Activated B cell treated with CpG ODN at 0.5 μM for 24 hours (primary cell): ENCODE measurements at regions not wholly inside any gene's neighbourhood (a gene's known extent, or its start where the extent isn't known, plus 50 kb on each side); places are given as distances from the start of the nearest gene placed in this dataset.

Experiments used
- ATAC-seq: fragments of 200-7000 bp; cut with Tn5 transposase; one replicate; pipeline ENCODE4 v1.10.0; 2021; ENCODE audit warnings: low read depth, mild to moderate bottlenecking, moderate library complexity
- CTCF ChIA-PET: fragments of 350-600 bp; sonication (Branson Sonifier 250); formaldehyde crosslinking; loops from one replicate; lab custom pipeline; 2021; ENCODE audit warnings: antibody characterized with exemption; lab: Charles Lee
- POLR2A ChIA-PET: fragments of 350-600 bp; sonication (Branson Sonifier 250); formaldehyde crosslinking; loops from one replicate; lab custom pipeline; 2021; ENCODE audit warnings: antibody characterized with exemption; lab: Charles Lee
- DNase-seq: peaks from one replicate; pipeline ENCODE4 v3.0.0; 2022
- H3K27ac Mint-ChIP-seq: one replicate; pipeline ENCODE4 v1.8.0; 2020; ENCODE audit warnings: mixed read lengths
- H3K27me3 Mint-ChIP-seq: one replicate; pipeline ENCODE4 v1.8.0; 2021; ENCODE audit warnings: mixed read lengths
- H3K36me3 Mint-ChIP-seq: one replicate; pipeline ENCODE4 v1.8.0; 2021; ENCODE audit warnings: low read depth, mixed read lengths
- H3K4me1 Mint-ChIP-seq: one replicate; pipeline ENCODE4 v1.8.0; 2021; ENCODE audit warnings: mixed read lengths
- H3K4me3 Mint-ChIP-seq: one replicate; pipeline ENCODE4 v1.8.0; 2020; ENCODE audit warnings: mild to moderate bottlenecking, mixed read lengths
- H3K9me3 Mint-ChIP-seq: one replicate; pipeline ENCODE4 v1.8.0; 2020; ENCODE audit warnings: mixed read lengths
- CTCF ChIP-seq: fragments of 200-600 bp; IDR thresholded peaks from one replicate; pipeline ENCODE4 v1.8.0; 2022; ENCODE audit warnings: antibody characterized with exemption, mild to moderate bottlenecking
- intact Hi-C: fragments of 100-400 bp; cut with micrococcal nuclease; formaldehyde crosslinking; loops from one replicate; pipeline ENCODE4 v1.15.1; 2024

DNA sequence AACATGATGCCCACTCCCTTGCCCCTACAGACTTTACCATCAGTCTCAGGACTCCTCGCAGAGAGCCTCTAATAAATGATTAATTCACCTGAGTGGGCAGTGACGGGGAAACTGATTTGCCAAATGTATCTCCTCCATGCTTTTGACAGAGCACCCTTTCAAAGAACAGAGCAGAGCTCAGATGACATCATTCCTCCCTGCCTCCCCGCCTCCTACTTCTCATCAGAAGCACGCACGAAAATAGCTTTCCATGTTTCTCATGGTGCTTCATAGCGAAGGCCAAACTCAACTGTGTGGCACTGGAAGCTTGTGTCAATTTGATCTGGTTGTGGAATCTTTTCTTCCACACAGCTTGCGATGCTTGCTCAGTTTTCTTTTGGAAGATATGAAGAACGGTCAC, 442.5 kb downstream of the RPS24 start:
- ChIA-PET POLR2A (no interaction called here), CTCF (no interaction called here)
- Mint-ChIP-seq H3K36me3 (no peaks in the 10 kb centered on the region), H3K27me3 (peaks cover 4% of the 10 kb centered on the region), H3K9me3 (no peaks in the 10 kb centered on the region), H3K27ac (no peak overlapping the region), H3K4me1 (no peaks in the 10 kb centered on the region), H3K4me3 (no peak overlapping the region)
- intact Hi-C loops: no loop called here
- no peak for TF ChIP-seq CTCF
- ATAC-seq (no peak), DNase-seq (no peak)

- TF ChIP-seq CTCF: no peak
- Mint-ChIP-seq H3K27me3 (peaks cover 4% of the 10 kb centered on the region), H3K36me3 (no peaks in the 10 kb centered on the region), H3K27ac (no peak overlapping the region), H3K4me3 (no peak overlapping the region), H3K9me3 (no peaks in the 10 kb centered on the region), H3K4me1 (no peaks in the 10 kb centered on the region)
- intact Hi-C loops: no loop called here
- no peak for DNase-seq
- POLR2A ChIA-PET: no interaction called here
- CTCF ChIA-PET: no interaction called here
- no peak for ATAC-seq
These were observed 443.2 kb downstream of the RPS24 start for GRCh38 chr10:78476844-78477243.

GRCh38 chr10:78478919-78479318, 445.3 kb downstream of the RPS24 start:
- CTCF ChIA-PET: no interaction called here
- TF ChIP-seq CTCF: no peak
- no peak for ATAC-seq
- Mint-ChIP-seq H3K9me3 (no peaks in the 10 kb centered on the region), H3K27me3 (peaks cover 4% of the 10 kb centered on the region), H3K27ac (no peak overlapping the region), H3K36me3 (no peaks in the 10 kb centered on the region), H3K4me1 (no peaks in the 10 kb centered on the region), H3K4me3 (no peak overlapping the region)
- intact Hi-C loops: no loop called here
- DNase-seq: no peak
- POLR2A ChIA-PET: no interaction called here

GRCh38 chr10:78479467-78479866, 445.8 kb downstream of the RPS24 start:
- POLR2A ChIA-PET: no interaction called here
- no peak for ATAC-seq

DNA sequence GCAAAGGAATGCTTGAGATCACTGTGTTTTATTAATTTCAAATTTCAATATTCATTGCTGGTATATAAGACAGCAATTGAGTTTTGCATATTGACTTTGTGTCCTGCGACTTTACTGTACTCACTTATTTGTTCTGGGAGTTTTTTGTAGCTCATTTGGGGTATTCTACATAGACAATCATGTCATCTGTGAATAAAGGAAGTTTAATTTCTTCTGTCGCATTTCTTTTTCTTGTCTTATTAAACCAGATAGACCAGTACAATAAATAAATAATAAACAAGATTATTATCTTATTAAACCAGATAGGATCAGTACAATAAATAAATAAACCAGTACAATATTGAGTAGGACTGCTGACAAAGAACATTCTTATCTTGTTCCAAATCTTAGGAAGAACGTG, 448.2 kb downstream of the RPS24 start:
- POLR2A ChIA-PET: no interaction called here
- intact Hi-C loops: no loop called here
- H3K9me3 Mint-ChIP-seq: no peaks in the 10 kb centered on the region
- DNase-seq (no peak), ATAC-seq (no peak)
- H3K27ac Mint-ChIP-seq: no peak overlapping the region
- no peaks in the 10 kb centered on the region for H3K36me3 Mint-ChIP-seq
- H3K4me3 Mint-ChIP-seq: no peak overlapping the region
- no peak for TF ChIP-seq CTCF
- CTCF ChIA-PET: no interaction called here
- H3K4me1 Mint-ChIP-seq: no peaks in the 10 kb centered on the region
- peaks cover 9% of the 10 kb centered on the region for H3K27me3 Mint-ChIP-seq

More at GRCh38 chr10:78479467-78479866, 445.8 kb downstream of the RPS24 start:
- H3K27me3 Mint-ChIP-seq: peaks cover 7% of the 10 kb centered on the region
- H3K9me3 Mint-ChIP-seq: no peaks in the 10 kb centered on the region
- H3K27ac Mint-ChIP-seq: no peak overlapping the region
- H3K4me3 Mint-ChIP-seq: no peak overlapping the region
- CTCF ChIA-PET: no interaction called here
- no peak for TF ChIP-seq CTCF
- H3K4me1 Mint-ChIP-seq: no peaks in the 10 kb centered on the region
- no peaks in the 10 kb centered on the region for H3K36me3 Mint-ChIP-seq
- DNase-seq: no peak
- intact Hi-C loops: no loop called here
